Calu3 (cell line): ENCODE measurements at regions not wholly inside any gene's neighbourhood (a gene's known extent, or its start where the extent isn't known, plus 50 kb on each side); places are given as distances from the start of the nearest gene placed in this dataset.
A peak's percentile ranks its signal among the peaks of the same experiment; 100 is the strongest.

Experiments used
- BruUV-seq: library from RNA; stranded (reverse); fragments of 400-500 nt; replicated peaks from 2 replicates; lab custom pipeline; 2021; lab: Mats Ljungman, UMichigan
- CTCF ChIA-PET: fragments of 300-600 bp; sonication (Branson Sonifier 250); formaldehyde crosslinking; loops from one replicate; lab custom pipeline; 2022; ENCODE audit warnings: antibody characterized with exemption; lab: Charles Lee
- DNase-seq: peaks from one replicate; pipeline ENCODE4 v3.0.0; 2022
- H3K27ac Mint-ChIP-seq: one replicate; pipeline ENCODE4 v1.8.0; 2022; ENCODE audit warnings: mixed read lengths; ENCODE audit not compliant: unreplicated experiment
- H3K27me3 Mint-ChIP-seq: one replicate; pipeline ENCODE4 v1.8.0; 2022; ENCODE audit warnings: mixed read lengths; ENCODE audit not compliant: unreplicated experiment
- H3K36me3 Mint-ChIP-seq: one replicate; pipeline ENCODE4 v1.8.0; 2022; ENCODE audit warnings: mild to moderate bottlenecking, moderate library complexity, mixed read lengths; ENCODE audit not compliant: insufficient read depth, unreplicated experiment
- H3K4me1 Mint-ChIP-seq: one replicate; pipeline ENCODE4 v1.8.0; 2022; ENCODE audit warnings: mild to moderate bottlenecking, low read depth, mixed read lengths; ENCODE audit not compliant: unreplicated experiment
- H3K4me3 Mint-ChIP-seq: one replicate; pipeline ENCODE4 v1.8.0; 2022; ENCODE audit warnings: mild to moderate bottlenecking, low read depth, moderate library complexity, mixed read lengths; ENCODE audit not compliant: unreplicated experiment
- H3K9me3 Mint-ChIP-seq: one replicate; pipeline ENCODE4 v1.8.0; 2022; ENCODE audit warnings: low read depth, mixed read lengths; ENCODE audit not compliant: unreplicated experiment
- CTCF ChIP-seq: fragments of 200-600 bp; IDR thresholded peaks from one replicate; pipeline ENCODE4 v1.8.0; 2022; ENCODE audit warnings: antibody characterized with exemption; ENCODE audit not compliant: unreplicated experiment
- intact Hi-C: fragments of 100-400 bp; cut with micrococcal nuclease; formaldehyde crosslinking; loops from one replicate; pipeline ENCODE4 v1.10.0; 2022; ENCODE audit not compliant: unreplicated experiment

DNA sequence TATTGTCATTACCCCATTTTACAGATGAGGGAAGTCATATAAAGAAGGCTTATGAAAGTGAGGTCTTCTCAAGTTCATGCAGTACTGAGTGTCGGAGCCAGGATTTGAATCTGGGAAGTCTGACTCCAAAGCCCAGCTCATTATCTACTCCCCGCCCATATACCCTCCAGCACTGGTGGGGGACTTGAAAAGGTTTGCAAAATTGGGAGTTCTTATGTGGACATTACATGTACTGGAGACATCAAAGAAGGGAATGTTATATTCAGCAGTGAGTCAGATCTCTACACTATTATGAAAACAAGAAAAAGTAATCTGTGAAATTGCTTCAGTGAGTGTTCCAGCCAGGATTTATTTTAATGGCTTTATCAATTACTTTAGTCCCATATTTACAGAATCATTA lies 185.2 kb upstream of the CADPS start:
- BruUV-seq = no TSS peak
- no peak overlapping the region for H3K27ac Mint-ChIP-seq
- intact Hi-C loops = loop anchor here (10.0 kb wide), 1 partner anchor 396 kb away; no protein-coding TSS in a partner anchor
- DNase-seq = no peak
- H3K36me3 Mint-ChIP-seq = no peaks in the 10 kb centered on the region
- H3K4me3 Mint-ChIP-seq = no peak overlapping the region
- CTCF ChIA-PET = interaction anchor here (1.1 kb wide), 1 partner anchor 13 kb away, joined by 3 read pairs; no protein-coding TSS in a partner anchor
- no peaks in the 10 kb centered on the region for H3K9me3 Mint-ChIP-seq
- peaks cover 47% of the 10 kb centered on the region for H3K4me1 Mint-ChIP-seq
- H3K27me3 Mint-ChIP-seq = no peaks in the 10 kb centered on the region
- TF ChIP-seq CTCF = no peak

DNA sequence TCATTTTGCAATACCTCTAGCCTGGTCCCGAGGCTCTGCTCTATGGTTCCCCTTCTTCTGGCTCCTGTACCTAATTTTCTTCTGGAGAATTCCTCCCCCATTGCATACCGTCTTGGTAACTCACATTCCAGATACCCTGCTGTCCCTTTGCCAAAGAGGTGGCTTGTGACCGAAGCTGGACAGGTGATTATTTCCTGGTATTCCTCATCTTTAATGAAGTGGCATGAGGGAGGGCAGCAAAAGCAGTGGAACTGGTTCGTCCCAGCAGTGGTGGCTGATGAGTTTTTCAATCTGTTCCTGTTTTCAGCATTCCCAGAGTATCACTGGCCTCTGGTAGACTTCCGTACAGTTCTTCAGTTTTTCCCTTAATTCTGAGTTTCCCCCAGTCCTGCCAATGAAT lies 186.2 kb upstream of the CADPS start:
- Mint-ChIP-seq H3K36me3 (no peaks in the 10 kb centered on the region), H3K4me1 (peaks cover 47% of the 10 kb centered on the region)

GRCh38 chr3:63064209-63064755 lies 189.1 kb upstream of the CADPS start:
- H3K9me3 Mint-ChIP-seq = no peaks in the 10 kb centered on the region
- no peak overlapping the region for H3K4me3 Mint-ChIP-seq
- no peaks in the 10 kb centered on the region for H3K36me3 Mint-ChIP-seq
- H3K27ac Mint-ChIP-seq = no peak overlapping the region
- no peak for DNase-seq
- no peaks in the 10 kb centered on the region for H3K27me3 Mint-ChIP-seq
- no TSS peak for BruUV-seq
- no peak for TF ChIP-seq CTCF
- intact Hi-C loops = loop anchor here (10.0 kb wide), 1 partner anchor 399 kb away; no protein-coding TSS in a partner anchor
- H3K4me1 Mint-ChIP-seq = peaks cover 25% of the 10 kb centered on the region
- CTCF ChIA-PET = no interaction called here

More for the DNA sequence above, 186.2 kb upstream of the CADPS start:
- TF ChIP-seq CTCF = no peak
- CTCF ChIA-PET = interaction anchor here (1.1 kb wide), 1 partner anchor 188 kb away, joined by 4 read pairs; no protein-coding TSS in a partner anchor
- intact Hi-C loops = loop anchor here (10.0 kb wide), 1 partner anchor 397 kb away; no protein-coding TSS in a partner anchor
- Mint-ChIP-seq H3K4me3 (no peak overlapping the region), H3K27ac (no peak overlapping the region), H3K9me3 (no peaks in the 10 kb centered on the region), H3K27me3 (no peaks in the 10 kb centered on the region)
- DNase-seq = peak; percentile 61
- no TSS peak for BruUV-seq

DNA sequence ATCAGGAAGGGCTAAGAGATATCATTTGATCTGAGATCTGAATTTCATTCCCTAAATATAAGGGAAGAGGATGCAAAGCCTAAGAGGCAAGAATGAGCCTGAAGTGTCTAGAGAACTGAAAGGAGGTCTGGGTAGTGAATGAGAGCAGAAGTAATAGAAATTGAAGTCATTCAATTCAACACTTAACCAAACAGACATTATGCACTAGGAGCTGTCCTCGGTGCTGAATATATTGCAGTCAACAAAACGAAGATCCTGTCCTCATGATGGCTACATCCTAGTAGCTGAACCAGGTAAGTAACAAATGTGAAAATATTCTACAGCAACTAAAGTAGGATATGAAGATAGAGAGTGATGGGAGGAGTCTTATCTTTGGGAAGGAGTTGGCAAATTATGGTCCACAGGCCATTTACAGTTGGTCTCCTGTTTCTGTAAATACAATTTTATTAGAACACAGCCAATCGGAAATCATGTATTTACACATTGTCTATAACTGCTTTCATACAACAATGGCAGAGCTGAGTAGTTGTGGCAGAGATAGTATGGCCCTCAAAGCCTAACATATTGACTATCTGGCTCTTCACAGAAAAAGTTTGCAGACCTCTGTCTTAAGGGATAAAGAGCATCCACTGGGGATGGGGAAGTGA lies 192.9 kb upstream of the CADPS start:
- peak; percentile 52 for DNase-seq
- peaks cover 2% of the 10 kb centered on the region for H3K9me3 Mint-ChIP-seq
- no peaks in the 10 kb centered on the region for H3K27me3 Mint-ChIP-seq
- no peak overlapping the region for H3K27ac Mint-ChIP-seq
- H3K4me1 Mint-ChIP-seq = peaks cover 23% of the 10 kb centered on the region
- H3K4me3 Mint-ChIP-seq = no peak overlapping the region
- no peak for TF ChIP-seq CTCF
- BruUV-seq = no TSS peak
- intact Hi-C loops = loop anchor here (10.0 kb wide), 1 partner anchor 403 kb away; no protein-coding TSS in a partner anchor
- CTCF ChIA-PET = interaction anchor here (0.7 kb wide), 1 partner anchor 18 kb away, joined by 3 read pairs; no protein-coding TSS in a partner anchor
- no peaks in the 10 kb centered on the region for H3K36me3 Mint-ChIP-seq
